Common myeloid progenitor, CD34-positive (primary cell): ENCODE measurements at regions not wholly inside any gene's neighbourhood (a gene's known extent, or its start where the extent isn't known, plus 50 kb on each side); places are given as distances from the start of the nearest gene placed in this dataset.

Experiments used
- CTCF ChIA-PET: fragments of 350-600 bp; sonication (Branson Sonifier 250); formaldehyde crosslinking; loops from one replicate; lab custom pipeline; 2021; ENCODE audit warnings: antibody characterized with exemption; lab: Charles Lee
- POLR2A ChIA-PET: fragments of 350-600 bp; sonication (Branson Sonifier 250); formaldehyde crosslinking; loops from one replicate; lab custom pipeline; 2021; ENCODE audit warnings: antibody characterized with exemption; lab: Charles Lee
- DNase-seq, 3 donors: peaks; one replicate each; pipeline versions ENCODE4 v3.0.0 to v3.0.0-alpha.2; 2013
- H3K27ac ChIP-seq, 2 experiments: 1 replicate in 1 of 2; 2 replicates in 1 of 2; pipeline ENCODE4 v1.7.0; 2013; ENCODE audit warnings: inconsistent platforms in 2 of 2, low read length in 2 of 2, mild to moderate bottlenecking in 2 of 2, low read depth in 1 of 2, moderate library complexity in 1 of 2; ENCODE audit not compliant: severe bottlenecking in 2 of 2, insufficient read depth in 1 of 2, poor library complexity in 1 of 2
- H3K27me3 ChIP-seq, 5 experiments: replicated peaks in 2 of 5; 1 replicate in 3 of 5; 2 replicates in 2 of 5; pipeline versions ENCODE4 v1.6.1 to v1.7.0; 2013; ENCODE audit warnings: low read length in 4 of 5, mild to moderate bottlenecking in 2 of 5, moderate library complexity in 2 of 5, inconsistent platforms in 1 of 5; ENCODE audit not compliant: insufficient read depth in 5 of 5, control insufficient read depth in 4 of 5
- H3K36me3 ChIP-seq, 4 experiments: 1 replicate in 2 of 4; 2 replicates in 2 of 4; pipeline versions ENCODE4 v1.6.1 to v1.7.0; 2013; ENCODE audit warnings: low read length in 3 of 4, control low read depth in 1 of 4, mild to moderate bottlenecking in 1 of 4; ENCODE audit not compliant: control insufficient read depth in 4 of 4, insufficient read depth in 4 of 4
- H3K4me1 ChIP-seq, 4 experiments: 1 replicate in 3 of 4; 2 replicates in 1 of 4; pipeline versions ENCODE4 v1.6.1 to v1.7.1; 2013; ENCODE audit warnings: low read length in 3 of 4, mild to moderate bottlenecking in 3 of 4, control low read depth in 1 of 4, inconsistent platforms in 1 of 4, moderate library complexity in 1 of 4; ENCODE audit not compliant: control insufficient read depth in 4 of 4, insufficient read depth in 4 of 4; ENCODE audit errors: control extremely low read depth in 1 of 4
- H3K4me3 ChIP-seq, 7 experiments: 1 replicate in 4 of 7; 2 replicates in 3 of 7; pipeline versions ENCODE4 v1.5.1 to v1.7.0; 2013; ENCODE audit warnings: mild to moderate bottlenecking in 7 of 7, low read length in 6 of 7, moderate library complexity in 6 of 7, inconsistent platforms in 2 of 7, low read depth in 2 of 7, control low read depth in 1 of 7; ENCODE audit not compliant: insufficient read depth in 4 of 7, control insufficient read depth in 1 of 7; ENCODE audit errors: extremely low read depth in 1 of 7
- H3K9me3 ChIP-seq, 5 experiments: 1 replicate in 4 of 5; 2 replicates in 1 of 5; pipeline versions ENCODE4 v1.6.1 to v1.7.1; 2013; ENCODE audit warnings: low read length in 4 of 5, mild to moderate bottlenecking in 2 of 5, inconsistent platforms in 1 of 5, low read depth in 1 of 5, moderate library complexity in 1 of 5; ENCODE audit not compliant: control insufficient read depth in 4 of 5, insufficient read depth in 2 of 5; ENCODE audit errors: control extremely low read depth in 1 of 5
- WGBS: methylation state at CpG from one replicate; pipeline ENCODE4 v1.1.5; 2013; ENCODE audit not compliant: insufficient coverage; 5-methylcytosine and 5-hydroxymethylcytosine counted together

DNA sequence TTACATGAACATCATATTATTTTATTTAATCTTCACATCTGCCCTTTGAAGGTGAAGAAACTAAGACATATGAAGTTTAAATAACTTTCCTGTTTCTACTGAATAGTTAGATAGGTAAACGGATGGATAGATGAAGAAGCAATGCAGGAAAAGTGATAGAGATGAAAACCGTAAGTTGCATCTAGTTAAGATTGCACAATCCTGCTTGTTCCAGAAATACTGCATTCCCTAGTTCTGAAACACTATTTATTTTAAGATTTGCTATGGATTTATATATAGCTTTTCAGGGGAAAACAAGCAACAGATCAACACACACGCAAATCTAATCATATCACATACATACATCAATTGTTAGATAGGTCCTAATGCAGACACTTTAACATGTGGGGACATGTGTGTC, 512.7 kb upstream of the C16orf82 start:
- H3K9me3 ChIP-seq = no peaks in the 10 kb centered on the region
- ChIA-PET CTCF (no interaction called here), POLR2A (no interaction called here)
- no peaks in the 10 kb centered on the region for H3K36me3 ChIP-seq
- H3K4me3 ChIP-seq = no peak overlapping the region
- no peak overlapping the region for H3K27ac ChIP-seq
- DNase-seq = no peak
- no CpG with 5 or more reads among the region's 3 CpGs for WGBS
- no peaks in the 10 kb centered on the region for H3K4me1 ChIP-seq
- H3K27me3 ChIP-seq = no peaks in the 10 kb centered on the region

DNA sequence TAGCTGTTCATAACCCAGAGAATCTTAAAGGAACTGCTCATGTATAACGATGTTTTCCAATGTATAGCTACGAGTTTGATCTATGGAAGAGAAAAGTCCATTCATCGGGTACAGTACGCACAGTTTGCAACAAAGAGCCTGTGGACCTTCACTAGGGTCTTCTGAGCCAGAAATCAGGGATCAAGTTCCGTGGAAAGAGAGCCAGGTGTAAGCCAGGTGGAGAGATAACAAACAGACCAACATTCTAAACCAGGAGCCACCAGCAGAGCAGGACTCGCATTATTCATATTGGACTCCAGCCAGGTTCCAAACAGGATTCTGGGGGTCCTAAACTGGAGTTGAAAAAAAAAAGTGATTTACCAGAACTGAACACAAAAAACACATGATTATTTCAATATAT, 505.4 kb upstream of the C16orf82 start:
- no peaks in the 10 kb centered on the region for H3K27me3 ChIP-seq
- 97% methylated on average over 4 of the region's 6 CpGs for WGBS
- H3K9me3 ChIP-seq = peaks cover 0 to 3% (median 0%) of the 10 kb centered on the region in 5 experiments
- POLR2A ChIA-PET = no interaction called here
- H3K27ac ChIP-seq = no peak overlapping the region
- no peak overlapping the region for H3K4me3 ChIP-seq
- CTCF ChIA-PET = no interaction called here
- no peaks in the 10 kb centered on the region for H3K36me3 ChIP-seq
- no peak for DNase-seq
- H3K4me1 ChIP-seq = no peaks in the 10 kb centered on the region

DNA sequence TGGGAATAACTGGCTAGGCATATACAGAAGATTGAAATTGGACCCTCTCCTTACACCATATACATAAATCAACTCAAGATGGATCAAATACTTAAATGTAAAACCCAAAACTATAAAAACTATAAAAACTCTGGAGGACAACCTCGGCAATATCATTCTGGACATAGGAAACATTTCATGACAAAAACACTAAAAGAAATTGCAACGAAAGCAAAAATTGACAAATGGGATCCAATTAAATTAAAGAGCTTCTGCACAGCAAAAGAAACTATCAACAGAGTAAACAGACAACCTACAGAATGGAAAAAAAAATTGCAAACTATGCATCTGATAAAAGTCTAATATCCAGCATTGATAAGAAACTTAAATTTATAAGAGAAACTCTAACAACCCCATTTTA, 503.7 kb upstream of the C16orf82 start:
- Histone ChIP-seq H3K4me3 (no peak overlapping the region), H3K27ac (no peak overlapping the region), H3K36me3 (no peaks in the 10 kb centered on the region), H3K4me1 (no peaks in the 10 kb centered on the region), H3K27me3 (no peaks in the 10 kb centered on the region), H3K9me3 (peaks cover 0 to 3% (median 0%) of the 10 kb centered on the region in 5 experiments)
- DNase-seq = no peak
- WGBS = 63% methylated on average over 1 of the region's 2 CpGs
- CTCF ChIA-PET = no interaction called here
- POLR2A ChIA-PET = no interaction called here

DNA sequence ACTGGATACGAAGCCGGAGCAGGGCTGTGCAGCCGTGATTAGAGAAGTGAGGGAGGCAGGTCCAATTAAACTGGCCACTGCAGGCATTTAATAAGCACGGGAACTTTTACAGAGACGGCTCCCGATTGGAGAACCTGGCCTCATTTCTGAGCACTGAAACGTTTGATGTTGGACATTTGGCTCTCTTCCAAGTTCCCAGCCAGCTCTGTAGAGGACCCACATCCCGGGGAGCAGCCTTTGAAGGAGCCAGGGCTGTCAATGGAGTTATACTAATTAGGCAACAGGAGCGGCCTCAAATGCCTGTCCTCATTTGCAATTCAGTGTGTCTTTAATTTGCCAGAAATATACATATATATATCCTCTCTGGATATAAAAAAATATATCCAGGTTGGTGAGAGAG, 499.4 kb upstream of the C16orf82 start:
- no peak for DNase-seq
- Histone ChIP-seq H3K4me3 (no peak overlapping the region), H3K9me3 (no peaks in the 10 kb centered on the region), H3K4me1 (no peaks in the 10 kb centered on the region), H3K27me3 (no peaks in the 10 kb centered on the region), H3K27ac (no peak overlapping the region), H3K36me3 (no peaks in the 10 kb centered on the region)
- POLR2A ChIA-PET = no interaction called here
- CTCF ChIA-PET = no interaction called here
- WGBS = 78% methylated on average over 7 of the region's 9 CpGs

DNA sequence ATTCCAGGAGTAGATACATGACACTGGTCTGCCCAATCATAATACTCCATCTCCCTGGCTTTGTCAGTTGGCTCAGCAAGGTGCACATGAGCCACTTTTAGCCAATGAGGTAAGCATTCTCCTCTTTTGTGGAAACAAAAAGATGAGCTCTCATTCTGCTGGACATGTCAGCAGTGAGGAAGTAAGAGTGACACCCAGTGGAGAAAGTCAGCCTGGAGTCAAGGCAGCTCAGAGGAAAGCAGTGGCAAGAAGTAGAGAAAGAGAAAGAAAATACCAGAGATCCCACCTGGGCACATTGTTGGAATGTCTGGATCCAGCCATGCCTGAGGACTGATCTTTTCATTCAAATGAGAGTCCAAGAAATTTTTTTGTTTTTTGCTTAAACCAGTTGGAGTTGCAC, 496.9 kb upstream of the C16orf82 start:
- H3K27me3 ChIP-seq = no peaks in the 10 kb centered on the region
- ChIA-PET POLR2A (no interaction called here), CTCF (no interaction called here)
- DNase-seq = peak in 2 of 3 donors; percentile 1 to 7
- H3K36me3 ChIP-seq = no peaks in the 10 kb centered on the region
- H3K4me3 ChIP-seq = no peak overlapping the region
- H3K27ac ChIP-seq = no peak overlapping the region
- H3K9me3 ChIP-seq = no peaks in the 10 kb centered on the region
- no peaks in the 10 kb centered on the region for H3K4me1 ChIP-seq

DNA sequence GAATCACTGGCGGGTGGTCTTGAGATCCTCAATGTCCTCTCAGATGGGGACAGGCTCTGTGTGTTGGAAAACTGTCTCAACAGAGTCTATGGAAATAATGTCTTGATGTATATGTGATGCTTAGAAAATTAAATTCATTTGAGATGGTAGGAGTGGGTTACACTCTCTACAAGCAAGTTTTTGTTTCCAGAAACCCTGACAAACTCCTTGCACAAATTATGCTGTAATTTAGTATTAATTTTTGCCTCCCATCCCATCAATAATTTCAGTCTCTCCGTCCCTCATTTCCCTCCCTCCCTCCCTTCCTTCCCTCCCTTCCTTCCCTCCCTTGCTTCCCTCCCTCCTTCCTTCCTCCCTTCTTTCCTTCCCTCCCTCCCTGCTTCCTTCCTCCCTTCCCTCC, 488.0 kb upstream of the C16orf82 start:
- Histone ChIP-seq H3K27ac (no peak overlapping the region), H3K36me3 (no peaks in the 10 kb centered on the region), H3K4me3 (no peak overlapping the region), H3K9me3 (no peaks in the 10 kb centered on the region), H3K4me1 (no peaks in the 10 kb centered on the region), H3K27me3 (peaks cover 0 to 3% (median 0%) of the 10 kb centered on the region in 5 experiments)
- CTCF ChIA-PET = no interaction called here
- WGBS = 89% methylated on average over 1 of the region's 2 CpGs
- POLR2A ChIA-PET = no interaction called here
- DNase-seq = no peak

DNA sequence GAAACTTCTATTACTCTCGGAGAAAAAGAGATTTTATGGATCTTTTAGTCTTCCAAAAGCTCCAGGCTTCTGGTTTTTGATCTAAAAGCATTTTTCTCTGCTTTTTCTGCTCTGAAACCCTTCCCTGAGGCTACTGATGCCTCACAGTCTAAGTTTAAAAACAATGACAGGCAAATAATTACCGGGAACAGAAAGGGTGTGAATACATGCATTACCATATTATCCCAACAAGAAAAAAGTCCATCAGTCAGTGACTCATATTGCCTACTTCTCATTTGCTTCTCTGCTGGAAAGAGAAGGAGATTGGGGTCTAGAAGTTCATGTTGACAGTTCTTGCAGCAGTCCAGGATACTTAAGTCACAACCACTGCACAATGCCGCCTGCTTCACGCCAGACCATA, 482.9 kb upstream of the C16orf82 start:
- Histone ChIP-seq H3K27me3 (no peaks in the 10 kb centered on the region), H3K27ac (no peak overlapping the region), H3K9me3 (no peaks in the 10 kb centered on the region), H3K4me3 (no peak overlapping the region), H3K36me3 (no peaks in the 10 kb centered on the region), H3K4me1 (no peaks in the 10 kb centered on the region)
- no peak for DNase-seq
- ChIA-PET POLR2A (no interaction called here), CTCF (no interaction called here)
- 100% methylated on average over 2 of the region's 4 CpGs for WGBS
